Neural cell (in vitro differentiated cells): ENCODE measurements at regions not wholly inside any gene's neighbourhood (a gene's known extent, or its start where the extent isn't known, plus 50 kb on each side); places are given as distances from the start of the nearest gene placed in this dataset.

ENCODE experiments used
- CTCF ChIP-seq: fragments of 450-650 bp; IDR thresholded peaks from 2 replicates; pipeline ENCODE4 v1.5.1; 2014; ENCODE audit warnings: antibody characterized with exemption, mild to moderate bottlenecking, moderate library complexity; ENCODE audit not compliant: poor library complexity, severe bottlenecking
- EZH2 ChIP-seq: fragments of 200-600, 300-800 bp; shearing (Covaris generic), sonication (generic); IDR thresholded peaks from 2 replicates; pipeline ENCODE4 v1.6.1; 2014; ENCODE audit warnings: antibody characterized with exemption, low read length, borderline replicate concordance, mild to moderate bottlenecking; ENCODE audit not compliant: insufficient read depth, poor library complexity, severe bottlenecking
- REST ChIP-seq: IDR thresholded peaks from 2 replicates; pipeline ENCODE4 v1.6.1; 2012; ENCODE audit warnings: borderline replicate concordance

- TF ChIP-seq CTCF: no peak
- no peak for TF ChIP-seq EZH2
- TF ChIP-seq REST: no peak
These were observed 534.0 kb downstream of the FUT8 start for GRCh38 chr14:65946494-65946893.
